Ovary (tissue), 3 donors: ENCODE measurements at regions not wholly inside any gene's neighbourhood (a gene's known extent, or its start where the extent isn't known, plus 50 kb on each side); places are given as distances from the start of the nearest gene placed in this dataset.

ENCODE experiments used
- POLR2A ChIP-seq: fragments of 450-650 bp; IDR thresholded peaks from one replicate; pipeline ENCODE4 v1.6.1; 2017; ENCODE audit warnings: antibody characterized with exemption, mild to moderate bottlenecking, moderate library complexity
- TF ChIP-seq, protein P1 (sequence below), 3 donors: fragments of 450-650 bp in 2 of 3; fragments of 200-600 bp in 1 of 3; IDR thresholded peaks; one replicate each; pipeline versions ENCODE4 v1.5.1 to v1.8.0; 2016 to 2022; ENCODE audit warnings: antibody characterized with exemption in 3 of 3, mild to moderate bottlenecking in 1 of 3
- donor health status: DM: no; HTN: no; CAD: no.

DNA sequence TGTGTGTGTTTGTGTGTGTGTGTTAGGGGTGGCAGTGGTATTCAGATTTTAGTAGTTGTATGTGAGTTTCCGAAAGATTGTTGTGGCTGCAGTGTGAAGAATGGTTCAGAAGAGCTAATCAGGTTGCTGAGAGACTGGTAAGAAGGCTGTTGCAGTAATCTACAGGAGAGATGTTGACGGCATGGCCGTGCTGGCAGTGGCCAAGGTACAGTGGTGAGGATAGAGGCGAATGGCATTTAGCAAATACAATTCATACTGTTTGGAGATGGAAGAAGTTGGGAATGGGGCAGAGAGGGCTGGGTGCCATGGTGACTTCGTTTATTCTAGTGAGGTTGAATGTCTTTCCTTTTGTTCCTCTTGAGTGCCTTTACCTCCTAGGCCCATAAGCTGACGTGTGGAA is 77.5 kb upstream of the SPATA31D4 start:
- no peak for TF ChIP-seq POLR2A
- TF ChIP-seq, protein P1, sequence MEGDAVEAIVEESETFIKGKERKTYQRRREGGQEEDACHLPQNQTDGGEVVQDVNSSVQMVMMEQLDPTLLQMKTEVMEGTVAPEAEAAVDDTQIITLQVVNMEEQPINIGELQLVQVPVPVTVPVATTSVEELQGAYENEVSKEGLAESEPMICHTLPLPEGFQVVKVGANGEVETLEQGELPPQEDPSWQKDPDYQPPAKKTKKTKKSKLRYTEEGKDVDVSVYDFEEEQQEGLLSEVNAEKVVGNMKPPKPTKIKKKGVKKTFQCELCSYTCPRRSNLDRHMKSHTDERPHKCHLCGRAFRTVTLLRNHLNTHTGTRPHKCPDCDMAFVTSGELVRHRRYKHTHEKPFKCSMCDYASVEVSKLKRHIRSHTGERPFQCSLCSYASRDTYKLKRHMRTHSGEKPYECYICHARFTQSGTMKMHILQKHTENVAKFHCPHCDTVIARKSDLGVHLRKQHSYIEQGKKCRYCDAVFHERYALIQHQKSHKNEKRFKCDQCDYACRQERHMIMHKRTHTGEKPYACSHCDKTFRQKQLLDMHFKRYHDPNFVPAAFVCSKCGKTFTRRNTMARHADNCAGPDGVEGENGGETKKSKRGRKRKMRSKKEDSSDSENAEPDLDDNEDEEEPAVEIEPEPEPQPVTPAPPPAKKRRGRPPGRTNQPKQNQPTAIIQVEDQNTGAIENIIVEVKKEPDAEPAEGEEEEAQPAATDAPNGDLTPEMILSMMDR (IDR thresholded peaks at IDR 0.05) = no peak
